Vagina (tissue), 2 donors: ENCODE measurements at regions not wholly inside any gene's neighbourhood (a gene's known extent, or its start where the extent isn't known, plus 50 kb on each side); places are given as distances from the start of the nearest gene placed in this dataset.

Source experiments
- POLR2A ChIP-seq, 2 donors: fragments of 450-650 bp; IDR thresholded peaks; one replicate each; pipeline ENCODE4 v1.6.1; 2017; ENCODE audit warnings: antibody characterized with exemption in 2 of 2, mild to moderate bottlenecking in 2 of 2, moderate library complexity in 2 of 2
- POLR2AphosphoS5 ChIP-seq, 2 donors: sonication (generic); formaldehyde crosslinking; IDR thresholded peaks; one replicate each; pipeline ENCODE4 v1.9.0; 2017; ENCODE audit warnings: antibody characterized with exemption in 2 of 2, mild to moderate bottlenecking in 2 of 2, low read depth in 1 of 2; ENCODE audit not compliant: insufficient read depth in 1 of 2
- TF ChIP-seq, protein P1 (sequence below), 3 experiments: fragments of 450-650 bp in 2 of 3; fragments of 200-600 bp in 1 of 3; sonication (generic) in 1 of 3; IDR thresholded peaks; one replicate each; pipeline ENCODE4 v1.5.1; 2017 to 2019; ENCODE audit warnings: antibody characterized with exemption in 3 of 3, mild to moderate bottlenecking in 2 of 3, moderate library complexity in 2 of 3

DNA sequence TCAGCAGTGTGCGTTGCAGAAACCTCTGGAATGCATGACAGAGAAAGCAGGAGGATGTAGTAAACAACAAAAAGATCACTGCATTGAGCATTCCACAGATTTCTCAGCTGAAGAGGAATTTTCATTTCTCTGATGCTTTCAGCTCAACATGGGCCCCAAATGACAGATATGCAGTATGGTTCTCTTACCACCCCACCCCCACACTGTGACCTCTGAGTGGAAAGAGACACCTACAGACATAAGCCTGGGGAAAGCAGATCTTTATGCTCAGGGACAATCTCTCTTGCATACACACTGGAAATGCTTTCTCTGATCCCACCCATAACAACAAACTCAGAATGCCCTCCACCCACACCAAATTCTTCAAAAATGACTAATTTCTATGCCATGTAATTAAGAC is 983.7 kb upstream of the LCORL start:
- TF ChIP-seq, protein P1, sequence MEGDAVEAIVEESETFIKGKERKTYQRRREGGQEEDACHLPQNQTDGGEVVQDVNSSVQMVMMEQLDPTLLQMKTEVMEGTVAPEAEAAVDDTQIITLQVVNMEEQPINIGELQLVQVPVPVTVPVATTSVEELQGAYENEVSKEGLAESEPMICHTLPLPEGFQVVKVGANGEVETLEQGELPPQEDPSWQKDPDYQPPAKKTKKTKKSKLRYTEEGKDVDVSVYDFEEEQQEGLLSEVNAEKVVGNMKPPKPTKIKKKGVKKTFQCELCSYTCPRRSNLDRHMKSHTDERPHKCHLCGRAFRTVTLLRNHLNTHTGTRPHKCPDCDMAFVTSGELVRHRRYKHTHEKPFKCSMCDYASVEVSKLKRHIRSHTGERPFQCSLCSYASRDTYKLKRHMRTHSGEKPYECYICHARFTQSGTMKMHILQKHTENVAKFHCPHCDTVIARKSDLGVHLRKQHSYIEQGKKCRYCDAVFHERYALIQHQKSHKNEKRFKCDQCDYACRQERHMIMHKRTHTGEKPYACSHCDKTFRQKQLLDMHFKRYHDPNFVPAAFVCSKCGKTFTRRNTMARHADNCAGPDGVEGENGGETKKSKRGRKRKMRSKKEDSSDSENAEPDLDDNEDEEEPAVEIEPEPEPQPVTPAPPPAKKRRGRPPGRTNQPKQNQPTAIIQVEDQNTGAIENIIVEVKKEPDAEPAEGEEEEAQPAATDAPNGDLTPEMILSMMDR (IDR thresholded peaks at IDR 0.05), result no peak
- TF ChIP-seq POLR2A (IDR thresholded peaks at IDR 0.05) (no peak), POLR2AphosphoS5 (IDR thresholded peaks at IDR 0.05; ENCODE audit: insufficient read depth in 1 of 2, low read depth in 1 of 2) (no peak)
